SK-N-SH (cell line): ENCODE measurements at regions not wholly inside any gene's neighbourhood (a gene's known extent, or its start where the extent isn't known, plus 50 kb on each side); places are given as distances from the start of the nearest gene placed in this dataset.

Experiments
- CTCF ChIA-PET: fragments of 300-600, 350-600 bp; formaldehyde crosslinking; extraction: SDS; loops from one replicate; lab custom pipeline; 2021; lab: Yijun Ruan, JAX
- POLR2A ChIA-PET: fragments of 350-600 bp; sonication (Branson Sonifier 250); formaldehyde crosslinking; extraction: SDS; loops from one replicate; lab custom pipeline; 2020; ENCODE audit warnings: antibody characterized with exemption, inconsistent platforms; lab: Yijun Ruan, JAX
- DNase-seq: peaks from one replicate; pipeline ENCODE4 v3.0.0; 2012
- H2AFZ ChIP-seq: fragments of 200-600 bp; sonication (generic); 2 replicates; pipeline ENCODE4 v1.8.1; 2016; ENCODE audit warnings: antibody characterized with exemption, mild to moderate bottlenecking, low read depth
- H3F3A ChIP-seq: fragments of 200-600 bp; sonication (generic); replicated peaks from 2 replicates; pipeline ENCODE3; 2016; ENCODE audit warnings: antibody characterized with exemption, mild to moderate bottlenecking; ENCODE audit not compliant: insufficient read depth
- H3K27ac ChIP-seq, 2 experiments: fragments of 200-500 bp in 1 of 2; fragments of 200-600 bp in 1 of 2; sonication (Bioruptor generic) in 1 of 2; sonication (generic), shearing (Covaris generic) in 1 of 2; 2 replicates each; pipeline versions ENCODE4 v1.5.1 to v1.6.1; 2014 to 2016; ENCODE audit warnings: low read depth in 2 of 2, inconsistent platforms in 1 of 2, low read length in 1 of 2, mild to moderate bottlenecking in 1 of 2, mixed read lengths in 1 of 2
- H3K27me3 ChIP-seq: fragments of 200-600 bp; sonication (generic), shearing (Covaris generic); 2 replicates; pipeline ENCODE4 v1.6.1; 2016; ENCODE audit warnings: mixed run types; ENCODE audit not compliant: insufficient read depth
- H3K36me3 ChIP-seq, 2 experiments: fragments of 200-500 bp in 1 of 2; fragments of 200-600 bp in 1 of 2; sonication (Bioruptor generic) in 1 of 2; sonication (generic) in 1 of 2; replicated peaks in 1 of 2; 2 replicates each; pipeline versions ENCODE3 to v1.5.1; 2014 to 2016; ENCODE audit warnings: low read length in 1 of 2, mild to moderate bottlenecking in 1 of 2; ENCODE audit not compliant: insufficient read depth in 2 of 2, control insufficient read depth in 1 of 2
- H3K4me1 ChIP-seq, 2 experiments: fragments of 200-500 bp in 1 of 2; fragments of 200-600 bp in 1 of 2; sonication (Bioruptor generic) in 1 of 2; sonication (generic), shearing (Covaris generic) in 1 of 2; 2 replicates each; pipeline versions ENCODE4 v1.5.1 to v1.6.1; 2014 to 2016; ENCODE audit warnings: low read depth in 1 of 2, low read length in 1 of 2, mixed run types in 1 of 2; ENCODE audit not compliant: insufficient read depth in 2 of 2, control insufficient read depth in 1 of 2
- H3K4me2 ChIP-seq: fragments of 200-600 bp; sonication (generic), shearing (Covaris generic); 2 replicates; pipeline ENCODE4 v1.6.1; 2017; ENCODE audit warnings: mixed run types
- H3K4me3 ChIP-seq, 2 experiments: fragments of 200-500 bp in 1 of 2; fragments of 200-600 bp in 1 of 2; sonication (Bioruptor generic) in 1 of 2; sonication (generic), shearing (Covaris generic) in 1 of 2; 2 replicates each; pipeline versions ENCODE4 v1.5.1 to v1.8.1; 2014 to 2016; ENCODE audit warnings: low read depth in 2 of 2, inconsistent platforms in 1 of 2, low read length in 1 of 2, mild to moderate bottlenecking in 1 of 2, mixed read lengths in 1 of 2, moderate library complexity in 1 of 2
- H3K79me2 ChIP-seq: fragments of 200-600 bp; sonication (generic); 2 replicates; pipeline ENCODE4 v1.8.1; 2017; ENCODE audit warnings: mild to moderate bottlenecking; ENCODE audit not compliant: insufficient read depth
- H3K9ac ChIP-seq: fragments of 200-600 bp; sonication (generic); 2 replicates; pipeline ENCODE4 v1.6.1; 2017; ENCODE audit warnings: mixed run types
- H3K9me2 ChIP-seq: fragments of 200-600 bp; sonication (generic); 2 replicates; pipeline ENCODE4 v1.6.1; 2017; ENCODE audit warnings: mixed run types
- H3K9me3 ChIP-seq: fragments of 200-600 bp; sonication (generic); 2 replicates; pipeline ENCODE4 v1.6.1; 2017; ENCODE audit warnings: mixed run types, mild to moderate bottlenecking, moderate library complexity
- H4K20me1 ChIP-seq: fragments of 200-600 bp; sonication (generic); 2 replicates; pipeline ENCODE4 v1.6.1; 2017; ENCODE audit warnings: mild to moderate bottlenecking, mixed run types; ENCODE audit not compliant: insufficient read depth
- CHD2 ChIP-seq: fragments of 150-350 bp; IDR thresholded peaks from 2 replicates; pipeline ENCODE4 v1.6.1; 2018; ENCODE audit warnings: low read length; ENCODE audit not compliant: partially characterized antibody
- CTCF ChIP-seq: fragments of 200-600 bp; sonication (generic); IDR thresholded peaks from 2 replicates; pipeline ENCODE4 v1.6.1; 2017; ENCODE audit warnings: antibody characterized with exemption, mild to moderate bottlenecking, moderate library complexity
- FOSL2 ChIP-seq: IDR thresholded peaks from 2 replicates; pipeline ENCODE4 v1.4.0; 2012; ENCODE audit warnings: low read depth, mild to moderate bottlenecking, moderate library complexity, borderline replicate concordance
- FOXJ3 ChIP-seq: sonication (generic); formaldehyde crosslinking; IDR thresholded peaks from 2 replicates; pipeline ENCODE4 v1.5.1; 2020; ENCODE audit warnings: mild to moderate bottlenecking, missing genetic modification reagents
- FOXM1 ChIP-seq: IDR thresholded peaks from 2 replicates; pipeline ENCODE4 v1.4.0; 2012; ENCODE audit warnings: low read depth, mild to moderate bottlenecking
- GATA2 ChIP-seq: sonication (generic); formaldehyde crosslinking; IDR thresholded peaks from 2 replicates; pipeline ENCODE4 v1.5.0; 2020; ENCODE audit warnings: mild to moderate bottlenecking, missing genetic modification reagents
- IRF3 ChIP-seq: fragments of 150-350 bp; IDR thresholded peaks from 2 replicates; pipeline ENCODE4 v1.6.1; 2016; ENCODE audit warnings: mild to moderate bottlenecking, low read depth, low read length
- MAX ChIP-seq: IDR thresholded peaks from 2 replicates; pipeline ENCODE4 v1.4.0; 2012; ENCODE audit warnings: low read depth
- RFX5 ChIP-seq: IDR thresholded peaks from 2 replicates; pipeline ENCODE4 v1.6.1; 2012; ENCODE audit warnings: mild to moderate bottlenecking, improper control_type of control experiment, low read length
- SIN3A ChIP-seq: IDR thresholded peaks from 2 replicates; pipeline ENCODE4 v1.6.1; 2012; ENCODE audit warnings: low read depth, mild to moderate bottlenecking, low read length, moderate library complexity, borderline replicate concordance
- SMC3 ChIP-seq: IDR thresholded peaks from 2 replicates; pipeline ENCODE4 v1.6.1; 2012; ENCODE audit warnings: low read depth, low read length, improper control_type of control experiment
- TCF12 ChIP-seq: IDR thresholded peaks from 2 replicates; pipeline ENCODE4 v1.4.0; 2012
- TEAD4 ChIP-seq: IDR thresholded peaks from 2 replicates; pipeline ENCODE4 v1.4.0; 2012; ENCODE audit warnings: mild to moderate bottlenecking, borderline replicate concordance; ENCODE audit not compliant: insufficient read depth
- USF1 ChIP-seq: IDR thresholded peaks from 2 replicates; pipeline ENCODE4 v1.4.0; 2012; ENCODE audit warnings: low read depth, borderline replicate concordance
- YY1 ChIP-seq: IDR thresholded peaks from 2 replicates; pipeline ENCODE4 v1.4.0; 2012; ENCODE audit warnings: low read depth, mild to moderate bottlenecking
- WGBS: methylation state at CpG from one replicate; pipeline ENCODE4 v1.1.6; 2017; ENCODE audit warnings: low lambda C conversion rate; 5-methylcytosine and 5-hydroxymethylcytosine counted together

- 89% methylated on average over 13 of the region's 14 CpGs for WGBS
- no peak for DNase-seq
- H2AFZ ChIP-seq, result no peak overlapping the region
- peaks cover 13 to 15% of the 10 kb centered on the region in 2 experiments; a peak in 2 of 4 replicates for H3K4me1 ChIP-seq
- no peak overlapping the region for H3K4me3 ChIP-seq
- H3K27ac ChIP-seq, result no peak overlapping the region
- no peaks in the 10 kb centered on the region for H3K9me3 ChIP-seq
- ChIA-PET POLR2A (no interaction called here), CTCF (no interaction called here)
- H3K79me2 ChIP-seq, result no peaks in the 10 kb centered on the region
- no peak overlapping the region for H3K9ac ChIP-seq
- no peaks in the 10 kb centered on the region for H3K27me3 ChIP-seq
- no peak overlapping the region for H3K4me2 ChIP-seq
- TF ChIP-seq MAX, result no peak
- no peak for TF ChIP-seq RFX5
- TF ChIP-seq TCF12, result no peak
- H3K9me2 ChIP-seq, result no peaks in the 10 kb centered on the region
- no peaks in the 10 kb centered on the region for H3K36me3 ChIP-seq
- H4K20me1 ChIP-seq, result no peaks in the 10 kb centered on the region
- no peaks in the 10 kb centered on the region for H3F3A ChIP-seq
Measured at GRCh38 chr10:31694929-31695837, 233.4 kb downstream of the ARHGAP12 start.

- no peak for DNase-seq
- no peaks in the 10 kb centered on the region for H3K36me3 ChIP-seq
- no peaks in the 10 kb centered on the region for H3K79me2 ChIP-seq
- no peaks in the 10 kb centered on the region for H3F3A ChIP-seq
- 70% methylated on average over 6 of the region's 6 CpGs for WGBS
- H3K9me2 ChIP-seq, result no peaks in the 10 kb centered on the region
- no peak overlapping the region for H3K4me3 ChIP-seq
- TF ChIP-seq SMC3 (no peak), CHD2 (no peak), FOXM1 (no peak), USF1 (no peak), FOSL2 (no peak), GATA2 (CRISPR knock-in tag) (no peak), CTCF (no peak), IRF3 (no peak), SIN3A (no peak), TEAD4 (no peak), YY1 (no peak), TCF12 (no peak), FOXJ3 (CRISPR knock-in tag) (no peak)
- H2AFZ ChIP-seq, result no peak overlapping the region
- no peaks in the 10 kb centered on the region for H4K20me1 ChIP-seq
- ChIA-PET CTCF (no interaction called here), POLR2A (no interaction called here)
- H3K27ac ChIP-seq, result no peak overlapping the region
- no peaks in the 10 kb centered on the region for H3K9me3 ChIP-seq
- no peaks in the 10 kb centered on the region for H3K27me3 ChIP-seq
- no peak overlapping the region for H3K9ac ChIP-seq
- peaks cover 13 to 15% of the 10 kb centered on the region in 2 experiments; a peak in 2 of 4 replicates for H3K4me1 ChIP-seq
- no peak overlapping the region for H3K4me2 ChIP-seq
Measured at GRCh38 chr10:31694126-31694685, 234.4 kb downstream of the ARHGAP12 start.
